HCT116 (cell line): ENCODE measurements at regions not wholly inside any gene's neighbourhood (a gene's known extent, or its start where the extent isn't known, plus 50 kb on each side); places are given as distances from the start of the nearest gene placed in this dataset.

Experiments used
- ATAC-seq: fragments of 200-7000 bp; cut with Tn5 transposase; 2 replicates; pipeline ENCODE4 v1.9.1; 2020; ENCODE audit warnings: mild to moderate bottlenecking, moderate library complexity
- BruUV-seq: library from RNA; stranded (reverse); fragments of 400-500 nt; replicated peaks from 2 replicates; lab custom pipeline; 2021; lab: Mats Ljungman, UMichigan
- CTCF ChIA-PET: fragments of 300-600 bp; sonication (Branson Sonifier 250); formaldehyde crosslinking; loops from one replicate; lab custom pipeline; 2021; ENCODE audit warnings: antibody characterized with exemption; lab: Charles Lee
- POLR2A ChIA-PET: fragments of 300-600, 350-600 bp; sonication (Branson Sonifier 250); formaldehyde crosslinking; loops from one replicate; lab custom pipeline; 2021; ENCODE audit warnings: antibody characterized with exemption; lab: Charles Lee
- RAD21 ChIA-PET, 2 experiments: fragments of 300-600 bp; sonication (Branson Sonifier 250); formaldehyde crosslinking; loops; one replicate each; lab custom pipeline; 2023; ENCODE audit warnings: low total read pairs in 2 of 2; ENCODE audit not compliant: uncharacterized antibody in 2 of 2, unreplicated experiment in 2 of 2, low non-redundant PET in 1 of 2; lab: Charles Lee
- DNase-seq: peaks from one replicate; pipeline ENCODE4 v3.0.0-alpha.2; 2010; ENCODE audit warnings: low read depth, low spot score
- H2AFZ ChIP-seq: fragments of 200-600 bp; shearing (Covaris generic), sonication (generic); 2 replicates; pipeline ENCODE4 v1.6.1; 2017; ENCODE audit warnings: low read depth, mixed run types, mixed read lengths, antibody characterized with exemption, low read length; ENCODE audit not compliant: poor library complexity, severe bottlenecking
- H3K27ac ChIP-seq: 2 replicates; pipeline ENCODE4 v1.5.1; 2012; ENCODE audit warnings: low read depth, low read length
- H3K27me3 ChIP-seq: fragments of 200-600 bp; sonication (generic); 2 replicates; pipeline ENCODE4 v1.6.1; 2016; ENCODE audit warnings: mixed run types, low read length, mixed read lengths; ENCODE audit not compliant: insufficient read depth
- H3K36me3 ChIP-seq, 2 experiments: fragments of 200-500 bp in 1 of 2; fragments of 200-600 bp in 1 of 2; sonication (Bioruptor generic) in 1 of 2; sonication (generic) in 1 of 2; 2 replicates each; pipeline versions ENCODE4 v1.5.1 to v1.6.1; 2014 to 2016; ENCODE audit warnings: low read length in 2 of 2, inconsistent platforms in 1 of 2, mixed read lengths in 1 of 2, mixed run types in 1 of 2; ENCODE audit not compliant: insufficient read depth in 2 of 2, control insufficient read depth in 1 of 2
- H3K4me1 ChIP-seq, 2 experiments: fragments of 200-600 bp in 1 of 2; sonication (generic) in 1 of 2; 2 replicates each; pipeline versions ENCODE4 v1.5.1 to v1.6.1; 2012 to 2017; ENCODE audit warnings: low read length in 2 of 2, inconsistent platforms in 1 of 2, mild to moderate bottlenecking in 1 of 2, mixed read lengths in 1 of 2, mixed run types in 1 of 2, moderate library complexity in 1 of 2; ENCODE audit not compliant: insufficient read depth in 2 of 2, control insufficient read depth in 1 of 2
- H3K4me2 ChIP-seq: fragments of 200-600 bp; sonication (generic); 2 replicates; pipeline ENCODE4 v1.6.1; 2017; ENCODE audit warnings: mixed run types, low read length, mixed read lengths
- H3K4me3 ChIP-seq, 2 experiments: fragments of 200-600 bp in 1 of 2; sonication (generic) in 1 of 2; replicated peaks in 1 of 2; 2 replicates each; pipeline ENCODE4 v1.5.1; 2011 to 2016; ENCODE audit warnings: low read length in 2 of 2, control low read depth in 1 of 2, low read depth in 1 of 2, mild to moderate bottlenecking in 1 of 2, mixed read lengths in 1 of 2, mixed run types in 1 of 2
- H3K79me2 ChIP-seq: fragments of 200-600 bp; sonication (generic); 2 replicates; pipeline ENCODE4 v1.6.1; 2017; ENCODE audit warnings: mild to moderate bottlenecking, mixed run types, low read length, moderate library complexity, mixed read lengths; ENCODE audit not compliant: insufficient read depth
- H3K9ac ChIP-seq: fragments of 200-600 bp; sonication (generic); 2 replicates; pipeline ENCODE4 v1.6.1; 2016; ENCODE audit warnings: low read length, mixed read lengths
- H3K9me2 ChIP-seq: fragments of 200-600 bp; sonication (generic), shearing (Covaris generic); 2 replicates; pipeline ENCODE4 v1.6.1; 2017; ENCODE audit warnings: mixed run types, mild to moderate bottlenecking, moderate library complexity; ENCODE audit not compliant: insufficient read depth
- H3K9me3 ChIP-seq, 2 experiments: fragments of 200-500 bp in 1 of 2; fragments of 200-600 bp in 1 of 2; sonication (Bioruptor generic) in 1 of 2; sonication (generic) in 1 of 2; 2 replicates each; pipeline ENCODE4 v1.6.1; 2014 to 2017; ENCODE audit warnings: low read length in 2 of 2, mixed read lengths in 2 of 2, inconsistent platforms in 1 of 2, low read depth in 1 of 2, mild to moderate bottlenecking in 1 of 2, mixed run types in 1 of 2, moderate library complexity in 1 of 2; ENCODE audit not compliant: control insufficient read depth in 1 of 2, insufficient read depth in 1 of 2
- H4K20me1 ChIP-seq: fragments of 200-600 bp; sonication (generic), shearing (Covaris generic); 2 replicates; pipeline ENCODE4 v1.6.1; 2017; ENCODE audit warnings: mixed run types, mild to moderate bottlenecking, moderate library complexity; ENCODE audit not compliant: insufficient read depth
- CEBPB ChIP-seq: IDR thresholded peaks from 2 replicates; pipeline ENCODE4 v1.6.1; 2012; ENCODE audit warnings: low read depth
- EZH2 ChIP-seq: fragments of 200-600 bp; sonication (generic); IDR thresholded peaks from 2 replicates; pipeline ENCODE4 v1.6.1; 2017; ENCODE audit warnings: antibody characterized with exemption, mixed run types
- ZNF274 ChIP-seq: fragments of 200-500 bp; sonication (Bioruptor generic); IDR thresholded peaks from 2 replicates; pipeline ENCODE4 v1.6.1; 2014; ENCODE audit warnings: mild to moderate bottlenecking, low read depth, low read length, inconsistent platforms
- intact Hi-C: fragments of 100-400 bp; cut with micrococcal nuclease; formaldehyde crosslinking; loops from 2 replicates; pipeline ENCODE4 v1.10.0; 2022

DNA sequence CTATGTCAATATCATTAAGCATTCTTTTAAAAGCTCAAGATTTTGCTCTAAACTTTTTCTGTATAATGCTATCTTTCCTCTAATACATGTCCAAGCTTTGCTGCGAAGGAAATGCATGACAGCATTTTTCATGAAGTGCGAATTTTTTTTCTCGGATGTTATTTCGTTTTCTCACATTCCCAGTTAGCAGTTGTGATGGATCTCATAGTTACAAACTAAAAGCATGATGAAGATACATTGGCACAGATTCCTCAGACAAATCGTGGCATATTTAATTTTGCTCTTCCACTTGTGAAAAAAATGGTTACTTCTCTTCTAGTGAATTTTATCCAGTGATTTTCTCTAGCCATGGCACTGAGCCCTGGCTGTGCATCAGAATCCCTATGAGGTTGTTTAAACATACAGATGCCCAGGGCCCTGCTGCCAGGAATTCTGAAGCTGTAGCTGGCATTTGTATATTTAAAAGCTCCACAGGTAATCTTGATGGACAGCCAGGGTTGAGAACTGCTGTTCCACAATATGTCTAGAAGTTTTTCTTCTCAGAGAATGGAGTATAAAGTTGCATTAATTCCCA lies 299.8 kb upstream of the NEBL start:
- DNase-seq (no peak), ATAC-seq (no peak)
- peaks cover 17 to 24% of the 10 kb centered on the region in 2 experiments for H3K4me1 ChIP-seq
- no peak overlapping the region for H2AFZ ChIP-seq
- intact Hi-C loops = no loop called here
- no peak overlapping the region for H3K4me3 ChIP-seq
- no peak for TF ChIP-seq EZH2
- POLR2A ChIA-PET = no interaction called here
- no peak overlapping the region for H3K4me2 ChIP-seq
- no peaks in the 10 kb centered on the region for H4K20me1 ChIP-seq
- RAD21 ChIA-PET = no interaction called here
- H3K79me2 ChIP-seq = no peaks in the 10 kb centered on the region
- peaks cover 5 to 10% of the 10 kb centered on the region in 2 experiments; a peak in 2 of 4 replicates for H3K9me3 ChIP-seq
- CTCF ChIA-PET = no interaction called here
- H3K9me2 ChIP-seq = no peaks in the 10 kb centered on the region
- H3K9ac ChIP-seq = no peak overlapping the region
- BruUV-seq = no TSS peak
- no peaks in the 10 kb centered on the region for H3K27me3 ChIP-seq
- H3K36me3 ChIP-seq = no peaks in the 10 kb centered on the region
- no peak overlapping the region for H3K27ac ChIP-seq

DNA sequence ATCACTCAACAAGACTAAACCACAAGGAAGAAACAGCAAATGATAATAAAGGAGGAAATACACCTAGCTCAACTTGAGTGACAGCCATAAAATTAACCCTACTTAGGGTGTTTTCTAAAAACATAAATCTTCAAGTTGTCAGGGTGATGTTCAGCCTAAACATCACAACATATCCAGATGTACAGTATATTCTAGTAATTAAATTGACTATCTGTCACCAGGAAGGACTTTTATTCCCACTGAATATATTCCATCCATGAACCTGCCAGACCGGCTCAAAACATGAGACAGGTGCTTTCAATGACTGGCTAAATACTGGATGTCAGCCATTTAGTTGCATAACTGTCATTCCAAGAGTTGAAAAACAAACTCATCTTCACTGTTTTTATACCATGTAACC lies 298.1 kb upstream of the NEBL start:
- ChIA-PET RAD21 (interaction anchor here in 1 of 2 experiments (0.6 to 0.7 kb wide), 2 partner anchors 17 to 1423 kb away, joined by 3 read pairs; no protein-coding TSS in a partner anchor), CTCF (interaction anchor here (0.6 kb wide), 1 partner anchor 7 kb away, joined by 3 read pairs; no protein-coding TSS in a partner anchor), POLR2A (interaction anchor here (0.9 kb wide), 1 partner anchor 12 kb away, joined by 4 read pairs; no protein-coding TSS in a partner anchor)
- intact Hi-C loops = no loop called here
- Histone ChIP-seq H3K79me2 (no peaks in the 10 kb centered on the region), H3K36me3 (no peaks in the 10 kb centered on the region), H3K27me3 (no peaks in the 10 kb centered on the region), H2AFZ (peak overlapping the region; percentile 70), H3K9me3 (peaks cover 5 to 10% of the 10 kb centered on the region in 2 experiments; a peak in 2 of 4 replicates), H3K4me3 (no peak overlapping the region), H3K9ac (no peak overlapping the region), H3K4me2 (peak overlapping the region; percentile 38; the same call in 1 of the 2 replicates), H3K27ac (no peak overlapping the region), H3K9me2 (no peaks in the 10 kb centered on the region), H4K20me1 (no peaks in the 10 kb centered on the region), H3K4me1 (peaks cover 27 to 36% of the 10 kb centered on the region in 2 experiments)
- no peak for TF ChIP-seq ZNF274
- TF ChIP-seq CEBPB = peak; percentile 3; the same call in 1 of the 2 replicates
- ATAC-seq (no peak), DNase-seq (no peak)
- BruUV-seq = no TSS peak
